SK-N-MC (cell line): ENCODE measurements at regions not wholly inside any gene's neighbourhood (a gene's known extent, or its start where the extent isn't known, plus 50 kb on each side); places are given as distances from the start of the nearest gene placed in this dataset.

ENCODE experiments used
- EZH2 ChIP-seq: fragments of 200-600 bp; sonication (generic); IDR thresholded peaks from one replicate; pipeline ENCODE4 v1.6.1; 2017; ENCODE audit warnings: antibody characterized with exemption
- POLR2AphosphoS5 ChIP-seq: IDR thresholded peaks from 2 replicates; pipeline ENCODE4 v1.6.1; 2012; ENCODE audit warnings: mild to moderate bottlenecking, low read depth, low read length, borderline replicate concordance

GRCh38 chr20:57904314-57905105, 194.7 kb upstream of the PMEPA1 start:
- TF ChIP-seq POLR2AphosphoS5 (no peak), EZH2 (no peak)
